IPS-20b (cell line): ENCODE measurements at regions not wholly inside any gene's neighbourhood (a gene's known extent, or its start where the extent isn't known, plus 50 kb on each side); places are given as distances from the start of the nearest gene placed in this dataset.
"Not testable (repeated sequence)": the region's sequence is repeated elsewhere in the genome, so short reads cannot be mapped to it uniquely, and the experiment has no call there.

ENCODE experiments used
- H3K27ac ChIP-seq: one replicate; pipeline ENCODE4 v1.5.1; 2013; ENCODE audit warnings: low read length
- H3K27me3 ChIP-seq: 2 replicates; pipeline ENCODE4 v1.6.1; 2013; ENCODE audit warnings: mild to moderate bottlenecking, low read length, inconsistent platforms; ENCODE audit not compliant: insufficient read depth
- H3K36me3 ChIP-seq: 2 replicates; pipeline ENCODE4 v1.6.1; 2013; ENCODE audit warnings: low read depth, mild to moderate bottlenecking, inconsistent platforms, low read length, moderate library complexity; ENCODE audit not compliant: insufficient read depth
- H3K4me1 ChIP-seq: 2 replicates; pipeline ENCODE4 v1.6.1; 2013; ENCODE audit warnings: mild to moderate bottlenecking, control low read depth, inconsistent platforms, low read length, moderate library complexity; ENCODE audit not compliant: insufficient read depth
- H3K4me3 ChIP-seq: 2 replicates; pipeline ENCODE4 v1.5.1; 2013; ENCODE audit warnings: mild to moderate bottlenecking, low read length, inconsistent platforms
- H3K9ac ChIP-seq: 2 replicates; pipeline ENCODE4 v1.6.1; 2013; ENCODE audit warnings: low read depth, mild to moderate bottlenecking, inconsistent platforms, low read length, moderate library complexity
- H3K9me3 ChIP-seq: 2 replicates; pipeline ENCODE4 v1.6.1; 2013; ENCODE audit warnings: mild to moderate bottlenecking, low read depth, low read length, inconsistent platforms; ENCODE audit not compliant: insufficient read depth

DNA sequence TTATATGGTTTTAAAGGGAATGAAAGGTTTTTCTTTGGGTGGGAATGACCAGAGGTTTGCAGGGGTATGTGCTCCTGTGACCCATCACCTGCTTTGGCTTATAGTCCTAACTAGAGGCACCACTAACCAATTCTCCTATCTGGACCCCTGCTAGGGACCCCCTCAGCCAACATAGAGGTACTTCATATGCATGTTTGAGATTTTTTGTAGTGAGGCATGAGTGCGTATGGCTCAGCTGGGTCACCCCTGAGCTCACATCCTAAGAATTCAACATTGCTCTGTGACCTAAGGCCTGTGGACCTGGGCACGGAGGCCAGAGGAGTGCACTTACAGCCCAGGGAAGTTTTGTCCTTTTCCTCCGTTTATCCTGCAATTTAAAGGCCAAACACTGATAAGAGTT, 68.4 kb upstream of the EEF1E1 start:
- no peaks in the 10 kb centered on the region for H3K27me3 ChIP-seq
- H3K4me3 ChIP-seq: no peak overlapping the region
- no peaks in the 10 kb centered on the region for H3K36me3 ChIP-seq
- no peak overlapping the region for H3K27ac ChIP-seq
- H3K9ac ChIP-seq: no peak overlapping the region
- H3K4me1 ChIP-seq: 0 out of 2 replicates have a peak, but pooled peaks cover 5% of the 10 kb centered on the region
- no peaks in the 10 kb centered on the region for H3K9me3 ChIP-seq

DNA sequence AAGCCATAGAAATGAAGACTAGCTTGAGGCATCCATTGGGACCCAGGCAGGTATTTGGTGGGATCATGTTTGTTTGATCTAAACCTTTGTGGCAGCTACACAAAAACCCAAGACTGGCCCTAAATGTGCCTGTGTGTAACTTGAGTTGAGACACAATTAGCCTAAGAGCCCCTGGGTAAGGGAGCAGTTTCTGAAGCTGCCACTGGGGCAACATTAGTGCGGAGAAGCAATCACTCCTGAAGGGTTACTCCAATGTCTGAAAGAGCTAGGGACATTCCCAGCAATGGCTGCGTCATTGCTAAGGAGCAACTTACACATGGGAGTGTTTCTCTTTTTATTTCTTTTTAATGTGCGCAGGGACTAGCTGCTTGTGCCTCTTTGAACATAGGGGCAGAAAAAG, 67.9 kb upstream of the EEF1E1 start:
- Histone ChIP-seq H3K9ac (no peak overlapping the region), H3K9me3 (no peaks in the 10 kb centered on the region), H3K27me3 (no peaks in the 10 kb centered on the region), H3K4me3 (no peak overlapping the region), H3K36me3 (no peaks in the 10 kb centered on the region), H3K4me1 (0 out of 2 replicates have a peak, but pooled peaks cover 5% of the 10 kb centered on the region), H3K27ac (no peak overlapping the region)

DNA sequence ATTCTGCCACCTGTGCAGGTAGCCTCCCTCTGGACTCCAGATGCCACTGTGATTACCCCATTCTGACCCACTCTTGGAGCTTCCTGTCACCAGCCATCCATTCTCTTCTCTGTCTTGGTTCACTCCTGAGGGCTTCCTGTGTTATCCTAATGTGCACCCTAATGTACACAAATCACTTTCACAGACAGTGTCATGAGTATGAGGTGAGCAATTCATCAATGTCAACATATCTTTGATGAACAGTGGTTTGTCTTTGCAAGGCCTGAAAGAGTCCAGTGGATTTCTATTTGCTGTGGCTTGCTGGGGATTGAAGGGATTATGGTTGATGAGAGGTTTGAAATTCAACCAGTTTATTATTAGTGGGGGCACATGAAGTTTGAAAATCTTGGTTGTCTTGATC, 63.8 kb upstream of the EEF1E1 start:
- Histone ChIP-seq H3K4me3 (no peak overlapping the region), H3K4me1 (0 out of 2 replicates have a peak, but pooled peaks cover 5% of the 10 kb centered on the region), H3K27ac (no peak overlapping the region)

DNA sequence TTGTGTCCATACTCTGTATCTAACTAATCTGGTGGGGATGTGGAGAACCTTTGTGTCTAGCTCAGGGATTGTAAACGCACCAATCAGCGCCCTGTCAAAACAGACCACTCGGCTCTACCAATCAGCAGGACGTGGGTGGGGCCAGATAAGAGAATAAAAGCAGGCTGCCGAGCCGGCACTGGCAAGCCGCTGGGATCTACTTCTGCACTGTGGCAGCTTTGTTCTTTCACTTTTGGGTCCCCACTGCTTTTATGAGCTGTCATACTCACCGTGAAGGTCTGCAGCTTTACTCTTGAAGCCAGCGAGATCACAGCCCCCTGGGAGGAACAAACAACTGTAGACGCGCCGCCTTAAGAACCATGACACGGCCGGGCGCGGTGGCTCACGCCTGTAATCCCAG, 62.7 kb upstream of the EEF1E1 start:
- not testable (repeated sequence) for H3K4me3 ChIP-seq, H3K27ac ChIP-seq, H3K27me3 ChIP-seq, H3K36me3 ChIP-seq, H3K9ac ChIP-seq, H3K9me3 ChIP-seq, H3K4me1 ChIP-seq

More for the DNA sequence above, 63.8 kb upstream of the EEF1E1 start:
- H3K27me3 ChIP-seq: no peaks in the 10 kb centered on the region
- H3K9me3 ChIP-seq: no peaks in the 10 kb centered on the region
- H3K36me3 ChIP-seq: no peaks in the 10 kb centered on the region
- no peak overlapping the region for H3K9ac ChIP-seq

DNA sequence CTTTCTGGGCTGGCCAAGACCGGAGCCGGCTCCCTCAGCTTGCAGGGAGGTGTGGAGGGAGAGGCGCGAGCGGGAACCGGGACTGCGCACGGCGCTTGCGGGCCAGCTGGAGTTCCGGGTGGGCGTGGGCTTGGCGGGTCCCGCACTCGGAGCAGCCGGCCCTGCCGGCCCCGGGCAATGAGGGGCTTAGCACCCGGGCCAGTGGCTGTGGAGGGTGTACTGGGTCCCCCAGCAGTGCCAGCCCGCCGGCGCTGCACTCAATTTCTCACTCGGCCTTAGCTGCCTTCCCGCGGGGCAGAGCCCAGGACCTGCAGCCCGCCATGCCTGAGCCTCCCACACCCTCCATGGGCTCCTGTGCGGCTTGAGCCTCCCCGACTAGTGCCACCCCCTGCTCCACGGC, 61.9 kb upstream of the EEF1E1 start:
- not testable (repeated sequence) for H3K4me3 ChIP-seq, H3K27ac ChIP-seq, H3K4me1 ChIP-seq, H3K9me3 ChIP-seq, H3K27me3 ChIP-seq, H3K9ac ChIP-seq, H3K36me3 ChIP-seq

DNA sequence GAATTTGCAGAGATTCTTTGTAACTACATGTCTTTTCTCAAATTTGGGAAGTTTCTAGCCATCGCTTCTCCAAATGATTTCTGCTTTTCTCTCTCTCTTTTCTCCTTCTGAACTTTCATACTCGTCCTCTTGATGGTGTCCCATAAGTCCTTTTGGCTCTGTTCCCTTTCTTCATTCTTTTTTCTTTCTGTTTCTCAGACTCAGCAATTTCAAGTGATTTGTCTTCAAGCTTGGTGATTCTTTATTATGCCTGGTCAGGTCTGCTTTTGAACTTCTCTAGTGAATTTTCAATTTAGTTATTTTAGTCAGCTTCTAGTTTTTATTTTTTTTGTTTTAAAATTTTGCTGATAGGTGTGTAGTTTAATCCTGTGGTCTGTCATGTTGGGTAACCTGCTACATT, 57.6 kb upstream of the EEF1E1 start:
- Histone ChIP-seq H3K9ac (no peak overlapping the region), H3K9me3 (no peaks in the 10 kb centered on the region), H3K4me3 (no peak overlapping the region), H3K27ac (no peak overlapping the region), H3K4me1 (peaks cover 9% of the 10 kb centered on the region), H3K27me3 (no peaks in the 10 kb centered on the region), H3K36me3 (no peaks in the 10 kb centered on the region)

DNA sequence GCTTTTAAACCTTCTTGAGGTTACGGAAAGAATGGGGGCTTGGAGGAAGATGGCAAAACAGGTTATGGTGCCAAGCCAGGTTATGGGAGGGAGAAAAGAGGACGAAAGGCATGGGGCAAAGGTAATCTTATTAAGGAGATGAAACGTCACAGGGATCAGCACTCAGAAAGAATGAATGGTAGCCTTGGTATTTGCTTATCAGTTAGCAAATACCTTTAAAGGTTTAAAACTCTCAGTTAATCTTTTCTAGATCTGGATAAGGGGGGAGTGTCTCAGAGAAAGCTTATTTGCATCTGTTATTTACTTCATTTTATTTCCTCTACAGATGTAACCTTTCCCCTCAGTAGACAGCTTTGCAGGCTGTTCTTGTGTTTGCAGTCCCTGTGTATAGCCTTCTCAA, 55.5 kb upstream of the EEF1E1 start:
- Histone ChIP-seq H3K36me3 (no peaks in the 10 kb centered on the region), H3K9ac (no peak overlapping the region), H3K27me3 (no peaks in the 10 kb centered on the region), H3K4me1 (peaks cover 12% of the 10 kb centered on the region), H3K9me3 (no peaks in the 10 kb centered on the region), H3K27ac (no peak overlapping the region), H3K4me3 (no peak overlapping the region)

DNA sequence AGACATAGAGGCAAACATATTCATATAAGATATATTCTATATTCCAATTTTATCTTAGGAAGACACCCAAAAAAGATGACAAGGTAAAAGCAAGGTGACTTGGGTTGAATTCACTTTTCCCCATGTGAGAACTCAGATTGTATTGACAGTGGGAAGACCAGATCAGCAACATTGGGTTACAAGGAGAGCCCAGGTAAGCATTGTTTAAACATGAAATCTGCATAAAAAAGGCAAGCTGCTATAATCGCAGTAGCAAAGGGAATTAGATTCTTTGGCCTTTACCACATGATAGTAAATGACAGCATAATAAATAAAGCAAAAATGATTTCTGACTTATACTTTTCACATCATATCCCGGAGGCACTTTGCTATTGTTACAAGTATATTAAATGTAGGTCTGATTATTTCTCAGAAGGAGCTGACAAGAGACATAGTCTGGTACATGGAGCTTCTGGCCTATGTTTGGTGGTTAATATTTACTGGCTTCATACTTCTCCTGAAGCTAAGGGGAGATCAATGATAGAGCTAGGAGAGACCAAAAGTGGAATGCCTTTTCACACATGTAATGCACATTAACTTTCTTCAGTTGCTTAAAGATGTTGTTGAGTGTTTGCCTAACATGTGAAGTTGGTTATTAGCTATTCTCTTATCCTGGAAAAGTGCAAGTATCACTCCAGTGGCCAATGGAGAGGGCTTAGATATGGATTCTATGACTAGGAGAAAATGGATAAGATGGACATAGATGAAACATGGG, 53.1 kb upstream of the EEF1E1 start:
- H3K36me3 ChIP-seq: no peaks in the 10 kb centered on the region
- H3K4me1 ChIP-seq: peaks cover 14% of the 10 kb centered on the region
- H3K27ac ChIP-seq: no peak overlapping the region
- H3K9me3 ChIP-seq: no peaks in the 10 kb centered on the region
- no peak overlapping the region for H3K9ac ChIP-seq
- no peak overlapping the region for H3K4me3 ChIP-seq
- no peaks in the 10 kb centered on the region for H3K27me3 ChIP-seq
